ENCODE measurements at regions not wholly inside any gene's neighbourhood (a gene's known extent, or its start where the extent isn't known, plus 50 kb on each side); places are given as distances from the start of the nearest gene placed in this dataset.

DNA sequence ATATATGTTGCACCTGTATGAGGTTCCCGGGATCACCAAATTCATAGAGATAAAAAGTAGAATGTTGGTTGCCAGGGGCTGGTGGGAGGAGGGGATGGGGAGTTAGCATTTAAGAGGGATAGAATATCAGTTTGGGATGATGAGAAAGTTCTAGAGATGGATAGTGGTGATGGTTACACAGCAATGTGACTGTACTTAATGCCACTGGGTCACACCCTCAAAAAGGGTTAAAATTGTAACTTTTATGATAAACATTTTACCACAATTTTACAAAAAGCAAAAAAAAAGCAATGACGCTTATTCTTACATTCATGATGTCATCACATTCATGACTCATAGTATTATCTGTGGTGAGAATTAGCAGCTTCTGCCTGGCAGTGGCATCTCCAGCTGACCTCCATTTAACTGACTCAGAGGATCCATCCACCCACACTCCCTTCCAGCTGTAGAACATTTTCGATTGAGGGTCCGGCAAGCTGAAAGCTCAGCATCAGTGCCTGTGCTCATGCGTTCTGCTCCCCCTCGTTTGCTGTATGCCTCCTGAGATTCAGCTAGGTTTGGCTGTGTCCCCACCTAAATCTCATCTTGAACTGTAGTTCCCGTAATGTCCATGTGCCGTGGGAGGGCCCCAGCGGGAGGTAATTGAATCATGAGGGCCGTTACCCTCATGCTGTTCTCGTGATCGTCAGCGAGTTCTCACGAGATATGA lies 64.8 kb upstream of the TMEM260 start:
- ATAC-seq (no peak), DNase-seq (no peak)
- Mint-ChIP-seq H3K4me3 (no peak overlapping the region), H3K27me3 (ENCODE audit: low read depth in 2 of 2) (peaks cover 11 to 27% of the 10 kb centered on the region in 2 donors), H3K36me3 (no peaks in the 10 kb centered on the region), H3K9me3 (no peaks in the 10 kb centered on the region), H3K4me1 (no peaks in the 10 kb centered on the region), H3K27ac (no peak overlapping the region)
- Histone ChIP-seq H3K4me3 (ENCODE audit: low read length) (no peak overlapping the region), H3K27me3 (ENCODE audit: control insufficient read depth, insufficient read depth, low read length) (peaks cover 3% of the 10 kb centered on the region), H3K27ac (ENCODE audit: low read length) (no peak overlapping the region), H3K4me1 (ENCODE audit: control insufficient read depth, insufficient read depth, low read length) (no peaks in the 10 kb centered on the region), H3K36me3 (ENCODE audit: control insufficient read depth, insufficient read depth, low read length) (no peaks in the 10 kb centered on the region), H3K9me3 (ENCODE audit: control insufficient read depth, insufficient read depth, low read length) (no peaks in the 10 kb centered on the region)
- 86% methylated on average over 14 of the region's 14 CpGs for WGBS (ENCODE audit: insufficient coverage)
- intact Hi-C loops (cut with micrococcal nuclease): no loop called here
- TF ChIP-seq, protein P1, sequence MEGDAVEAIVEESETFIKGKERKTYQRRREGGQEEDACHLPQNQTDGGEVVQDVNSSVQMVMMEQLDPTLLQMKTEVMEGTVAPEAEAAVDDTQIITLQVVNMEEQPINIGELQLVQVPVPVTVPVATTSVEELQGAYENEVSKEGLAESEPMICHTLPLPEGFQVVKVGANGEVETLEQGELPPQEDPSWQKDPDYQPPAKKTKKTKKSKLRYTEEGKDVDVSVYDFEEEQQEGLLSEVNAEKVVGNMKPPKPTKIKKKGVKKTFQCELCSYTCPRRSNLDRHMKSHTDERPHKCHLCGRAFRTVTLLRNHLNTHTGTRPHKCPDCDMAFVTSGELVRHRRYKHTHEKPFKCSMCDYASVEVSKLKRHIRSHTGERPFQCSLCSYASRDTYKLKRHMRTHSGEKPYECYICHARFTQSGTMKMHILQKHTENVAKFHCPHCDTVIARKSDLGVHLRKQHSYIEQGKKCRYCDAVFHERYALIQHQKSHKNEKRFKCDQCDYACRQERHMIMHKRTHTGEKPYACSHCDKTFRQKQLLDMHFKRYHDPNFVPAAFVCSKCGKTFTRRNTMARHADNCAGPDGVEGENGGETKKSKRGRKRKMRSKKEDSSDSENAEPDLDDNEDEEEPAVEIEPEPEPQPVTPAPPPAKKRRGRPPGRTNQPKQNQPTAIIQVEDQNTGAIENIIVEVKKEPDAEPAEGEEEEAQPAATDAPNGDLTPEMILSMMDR (IDR thresholded peaks at IDR 0.05): no peak

DNA sequence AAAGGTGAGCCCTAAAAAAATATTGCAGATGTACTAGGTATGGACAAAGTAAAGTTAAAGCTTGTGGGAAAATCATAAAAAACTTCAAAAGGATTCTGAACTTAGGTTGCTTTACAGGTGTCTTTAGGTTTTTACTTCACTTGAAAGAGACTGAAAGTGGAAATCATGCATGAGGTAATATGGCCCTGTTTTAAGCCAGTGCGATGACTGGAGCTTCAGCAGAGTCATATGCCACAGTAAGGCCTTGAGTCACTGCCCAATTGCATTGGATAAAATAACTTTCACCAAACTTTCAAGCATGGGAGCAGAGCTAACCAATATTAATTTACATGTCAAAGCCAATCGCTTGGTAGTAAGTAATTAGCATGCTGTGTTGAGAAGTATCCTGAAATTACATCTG lies 63.9 kb upstream of the TMEM260 start:
- H3K4me1 Mint-ChIP-seq: no peaks in the 10 kb centered on the region
- no peaks in the 10 kb centered on the region for H3K36me3 ChIP-seq (ENCODE audit: control insufficient read depth, insufficient read depth, low read length)
- H3K4me1 ChIP-seq (ENCODE audit: control insufficient read depth, insufficient read depth, low read length): no peaks in the 10 kb centered on the region
- intact Hi-C loops (cut with micrococcal nuclease): no loop called here
- H3K27me3 ChIP-seq (ENCODE audit: control insufficient read depth, insufficient read depth, low read length): peaks cover 3% of the 10 kb centered on the region
- H3K4me3 ChIP-seq (ENCODE audit: low read length): no peak overlapping the region
- DNase-seq (no peak), ATAC-seq (no peak)
- TF ChIP-seq, protein P1 (IDR thresholded peaks at IDR 0.05): no peak
- peaks cover 13 to 23% of the 10 kb centered on the region in 2 donors for H3K27me3 Mint-ChIP-seq (ENCODE audit: low read depth in 2 of 2)
- H3K27ac Mint-ChIP-seq: no peak overlapping the region
- no peak overlapping the region for H3K27ac ChIP-seq (ENCODE audit: low read length)
- no peaks in the 10 kb centered on the region for H3K36me3 Mint-ChIP-seq
- H3K4me3 Mint-ChIP-seq: no peak overlapping the region
- no peaks in the 10 kb centered on the region for H3K9me3 ChIP-seq (ENCODE audit: control insufficient read depth, insufficient read depth, low read length)
- WGBS (ENCODE audit: insufficient coverage): 80% methylated on average over 2 of the region's 2 CpGs
- no peaks in the 10 kb centered on the region for H3K9me3 Mint-ChIP-seq

DNA sequence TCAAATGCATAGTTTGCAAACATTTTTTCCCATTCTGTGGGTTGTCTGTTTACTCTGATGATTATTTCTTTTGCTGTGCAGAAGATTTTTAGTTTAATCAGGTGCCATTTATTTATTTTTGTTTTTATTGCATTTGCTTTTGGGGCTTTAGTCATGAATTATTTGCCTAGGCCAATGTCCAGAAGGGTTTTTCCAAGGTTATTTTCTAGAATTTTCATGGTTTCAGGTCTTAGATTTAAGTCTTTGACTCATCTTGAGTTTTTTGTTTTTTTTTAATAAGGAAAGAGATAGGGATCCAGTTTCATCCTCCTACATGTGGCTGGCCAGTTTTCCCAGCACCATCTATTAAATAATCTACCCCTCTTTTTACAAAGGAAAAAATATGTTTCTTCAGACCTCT lies 57.2 kb upstream of the TMEM260 start:
- no peak overlapping the region for H3K27ac ChIP-seq (ENCODE audit: low read length)
- ATAC-seq (no peak), DNase-seq (no peak)
- no peak overlapping the region for H3K4me3 ChIP-seq (ENCODE audit: low read length)
- no peaks in the 10 kb centered on the region for H3K9me3 ChIP-seq (ENCODE audit: control insufficient read depth, insufficient read depth, low read length)
- Mint-ChIP-seq H3K27ac (no peak overlapping the region), H3K36me3 (no peaks in the 10 kb centered on the region), H3K4me3 (no peak overlapping the region), H3K4me1 (no peaks in the 10 kb centered on the region), H3K9me3 (no peaks in the 10 kb centered on the region), H3K27me3 (ENCODE audit: low read depth in 2 of 2) (peaks cover 19 to 45% of the 10 kb centered on the region in 2 donors)
- intact Hi-C loops (cut with micrococcal nuclease): no loop called here
- H3K4me1 ChIP-seq (ENCODE audit: control insufficient read depth, insufficient read depth, low read length): no peaks in the 10 kb centered on the region
- TF ChIP-seq, protein P1 (IDR thresholded peaks at IDR 0.05): no peak
- peaks cover 3% of the 10 kb centered on the region for H3K27me3 ChIP-seq (ENCODE audit: control insufficient read depth, insufficient read depth, low read length)
- H3K36me3 ChIP-seq (ENCODE audit: control insufficient read depth, insufficient read depth, low read length): no peaks in the 10 kb centered on the region

Measured in natural killer cell (primary cell).